ENCODE measurements at regions not wholly inside any gene's neighbourhood (a gene's known extent, or its start where the extent isn't known, plus 50 kb on each side); places are given as distances from the start of the nearest gene placed in this dataset.
"Not testable (repeated sequence)": the region's sequence is repeated elsewhere in the genome, so short reads cannot be mapped to it uniquely, and the experiment has no call there.

GRCh38 chr2:144724460-144724859 is 204.5 kb upstream of the ZEB2 start:
- not testable (repeated sequence) for H3K27me3 ChIP-seq (ENCODE audit: control insufficient read depth, insufficient read depth, low read length); H3K9ac ChIP-seq (ENCODE audit: low read depth, low read length); H3K9me3 ChIP-seq (replicated peaks; ENCODE audit: low read length); H3K4me2 ChIP-seq (ENCODE audit: low read length); H3K4me1 ChIP-seq (ENCODE audit: control insufficient read depth, insufficient read depth, low read length); H3K36me3 ChIP-seq (ENCODE audit: insufficient read depth, low read length); H3K4me3 ChIP-seq (ENCODE audit: low read length)

- Histone ChIP-seq H3K9me3 (replicated peaks; ENCODE audit: low read length) (no peaks in the 10 kb centered on the region), H3K36me3 (ENCODE audit: insufficient read depth, low read length) (no peaks in the 10 kb centered on the region), H3K27me3 (ENCODE audit: control insufficient read depth, insufficient read depth, low read length) (no peaks in the 10 kb centered on the region)
Measured at GRCh38 chr2:144718376-144718775, 198.5 kb upstream of the ZEB2 start.

DNA sequence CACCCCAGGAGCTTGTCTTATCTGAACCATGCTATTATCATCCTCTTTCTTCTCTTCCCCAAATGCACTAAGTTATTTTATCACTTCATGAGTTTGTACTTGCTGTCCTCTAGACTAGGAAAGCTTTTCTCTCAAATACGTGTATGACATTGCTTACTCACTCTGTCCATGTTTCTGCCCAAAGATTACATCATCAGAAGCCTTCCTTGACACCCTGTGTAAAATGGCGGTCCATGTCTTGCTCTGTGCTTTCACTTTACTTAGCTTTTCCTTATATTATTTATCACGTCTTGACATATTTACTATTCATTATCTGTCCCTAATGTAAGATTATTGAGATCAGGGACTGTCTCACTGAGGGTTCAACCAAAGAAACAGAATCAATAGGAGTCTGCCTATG is 196.1 kb upstream of the ZEB2 start:
- Histone ChIP-seq H3K36me3 (ENCODE audit: insufficient read depth, low read length) (no peaks in the 10 kb centered on the region), H3K27me3 (ENCODE audit: control insufficient read depth, insufficient read depth, low read length) (no peaks in the 10 kb centered on the region), H3K4me3 (ENCODE audit: low read length) (no peak overlapping the region), H3K9me3 (replicated peaks; ENCODE audit: low read length) (no peaks in the 10 kb centered on the region), H3K4me2 (ENCODE audit: low read length) (no peak overlapping the region), H3K9ac (ENCODE audit: low read depth, low read length) (no peak overlapping the region), H3K4me1 (ENCODE audit: control insufficient read depth, insufficient read depth, low read length) (no peaks in the 10 kb centered on the region)

More at GRCh38 chr2:144718376-144718775, 198.5 kb upstream of the ZEB2 start:
- Histone ChIP-seq H3K9ac (ENCODE audit: low read depth, low read length) (no peak overlapping the region), H3K4me2 (ENCODE audit: low read length) (no peak overlapping the region), H3K4me3 (ENCODE audit: low read length) (no peak overlapping the region), H3K4me1 (ENCODE audit: control insufficient read depth, insufficient read depth, low read length) (no peaks in the 10 kb centered on the region)

- H3K4me2 ChIP-seq (ENCODE audit: low read length) = no peak overlapping the region
- no peak overlapping the region for H3K9ac ChIP-seq (ENCODE audit: low read depth, low read length)
- no peak overlapping the region for H3K4me3 ChIP-seq (ENCODE audit: low read length)
- H3K9me3 ChIP-seq (replicated peaks; ENCODE audit: low read length) = no peaks in the 10 kb centered on the region
- no peaks in the 10 kb centered on the region for H3K36me3 ChIP-seq (ENCODE audit: insufficient read depth, low read length)
- no peaks in the 10 kb centered on the region for H3K27me3 ChIP-seq (ENCODE audit: control insufficient read depth, insufficient read depth, low read length)
- no peaks in the 10 kb centered on the region for H3K4me1 ChIP-seq (ENCODE audit: control insufficient read depth, insufficient read depth, low read length)
Measured at GRCh38 chr2:144713410-144713809, 193.5 kb upstream of the ZEB2 start.

- Histone ChIP-seq H3K27me3 (ENCODE audit: control insufficient read depth, insufficient read depth, low read length) (no peaks in the 10 kb centered on the region), H3K36me3 (ENCODE audit: insufficient read depth, low read length) (no peaks in the 10 kb centered on the region), H3K9ac (ENCODE audit: low read depth, low read length) (no peak overlapping the region), H3K4me2 (ENCODE audit: low read length) (no peak overlapping the region), H3K9me3 (replicated peaks; ENCODE audit: low read length) (no peaks in the 10 kb centered on the region), H3K4me1 (ENCODE audit: control insufficient read depth, insufficient read depth, low read length) (no peaks in the 10 kb centered on the region), H3K4me3 (ENCODE audit: low read length) (no peak overlapping the region)
Measured at GRCh38 chr2:144712550-144712940, 192.6 kb upstream of the ZEB2 start.

GRCh38 chr2:144711630-144712549 is 192.0 kb upstream of the ZEB2 start:
- H3K9ac ChIP-seq (ENCODE audit: low read depth, low read length) = no peak overlapping the region
- H3K4me2 ChIP-seq (ENCODE audit: low read length) = no peak overlapping the region
- H3K4me1 ChIP-seq (ENCODE audit: control insufficient read depth, insufficient read depth, low read length) = no peaks in the 10 kb centered on the region
- H3K36me3 ChIP-seq (ENCODE audit: insufficient read depth, low read length) = no peaks in the 10 kb centered on the region
- no peaks in the 10 kb centered on the region for H3K9me3 ChIP-seq (replicated peaks; ENCODE audit: low read length)
- H3K27me3 ChIP-seq (ENCODE audit: control insufficient read depth, insufficient read depth, low read length) = no peaks in the 10 kb centered on the region
- no peak overlapping the region for H3K4me3 ChIP-seq (ENCODE audit: low read length)

DNA sequence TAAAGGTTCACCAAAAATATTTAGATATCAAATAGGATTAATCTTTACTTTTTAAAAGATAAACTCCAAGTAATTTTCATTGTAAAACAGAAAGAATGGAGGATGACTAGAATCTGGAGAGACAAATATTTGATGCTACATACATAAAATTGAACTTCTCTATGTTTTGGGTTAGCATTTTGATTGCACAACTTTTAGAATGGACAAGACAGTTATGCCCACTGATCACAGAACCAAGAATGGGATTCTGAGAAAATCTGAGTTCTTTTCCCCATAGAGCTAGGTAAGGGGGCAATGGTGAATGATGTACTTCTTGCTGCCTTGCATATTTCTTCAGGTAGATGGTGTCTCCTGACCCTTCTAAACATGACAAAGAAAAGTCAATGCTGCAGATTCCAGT is 191.2 kb upstream of the ZEB2 start:
- Histone ChIP-seq H3K4me1 (ENCODE audit: control insufficient read depth, insufficient read depth, low read length) (no peaks in the 10 kb centered on the region), H3K27me3 (ENCODE audit: control insufficient read depth, insufficient read depth, low read length) (no peaks in the 10 kb centered on the region), H3K4me2 (ENCODE audit: low read length) (no peak overlapping the region), H3K36me3 (ENCODE audit: insufficient read depth, low read length) (no peaks in the 10 kb centered on the region), H3K4me3 (ENCODE audit: low read length) (no peak overlapping the region), H3K9ac (ENCODE audit: low read depth, low read length) (no peak overlapping the region), H3K9me3 (replicated peaks; ENCODE audit: low read length) (no peaks in the 10 kb centered on the region)

DNA sequence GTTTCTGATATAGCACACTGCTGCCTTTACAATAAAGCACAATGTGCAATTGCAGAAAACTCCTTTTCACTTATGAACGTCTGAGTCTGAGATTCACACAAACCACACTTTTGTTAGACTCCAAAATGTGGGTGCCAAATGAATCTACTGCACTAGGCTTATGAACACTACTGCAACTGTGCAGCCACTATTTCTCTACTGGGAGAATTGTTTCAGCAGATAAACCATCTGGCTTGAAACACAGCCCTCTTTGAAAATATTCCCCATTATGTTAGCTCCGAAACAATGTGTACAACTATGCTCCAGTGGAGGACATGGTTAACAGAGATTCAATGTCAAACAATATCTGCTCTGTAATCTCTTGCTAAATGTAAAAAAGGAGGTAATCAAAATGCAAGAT is 188.7 kb upstream of the ZEB2 start:
- Histone ChIP-seq H3K4me2 (ENCODE audit: low read length) (no peak overlapping the region), H3K9ac (ENCODE audit: low read depth, low read length) (no peak overlapping the region), H3K36me3 (ENCODE audit: insufficient read depth, low read length) (no peaks in the 10 kb centered on the region), H3K4me3 (ENCODE audit: low read length) (no peak overlapping the region), H3K27me3 (ENCODE audit: control insufficient read depth, insufficient read depth, low read length) (no peaks in the 10 kb centered on the region), H3K4me1 (ENCODE audit: control insufficient read depth, insufficient read depth, low read length) (peaks cover 9% of the 10 kb centered on the region), H3K9me3 (replicated peaks; ENCODE audit: low read length) (no peaks in the 10 kb centered on the region)

GRCh38 chr2:144707736-144708326 is 187.9 kb upstream of the ZEB2 start:
- Histone ChIP-seq H3K36me3 (ENCODE audit: insufficient read depth, low read length) (no peaks in the 10 kb centered on the region), H3K9ac (ENCODE audit: low read depth, low read length) (no peak overlapping the region), H3K27me3 (ENCODE audit: control insufficient read depth, insufficient read depth, low read length) (no peaks in the 10 kb centered on the region), H3K4me2 (ENCODE audit: low read length) (no peak overlapping the region), H3K4me3 (ENCODE audit: low read length) (no peak overlapping the region), H3K9me3 (replicated peaks; ENCODE audit: low read length) (no peaks in the 10 kb centered on the region), H3K4me1 (ENCODE audit: control insufficient read depth, insufficient read depth, low read length) (peaks cover 9% of the 10 kb centered on the region)

DNA sequence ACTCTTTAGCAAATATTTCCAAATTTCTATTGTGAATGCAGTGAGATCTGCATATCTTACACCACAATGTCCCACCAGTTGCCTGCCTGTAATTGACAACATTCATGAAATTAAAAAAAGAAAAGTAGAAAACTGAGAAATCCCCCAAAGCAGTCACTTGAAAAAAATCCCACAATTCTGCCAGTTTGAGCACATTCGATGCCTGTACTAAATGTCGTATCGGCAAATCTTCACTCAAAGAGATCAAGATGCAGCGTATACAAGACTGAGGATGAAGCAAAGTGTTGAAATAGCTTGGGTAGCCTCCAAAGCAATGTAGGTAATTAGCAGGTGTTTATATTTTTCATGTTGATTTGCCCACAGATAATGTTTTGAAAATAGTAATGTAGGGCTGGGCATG is 186.7 kb upstream of the ZEB2 start:
- Histone ChIP-seq H3K36me3 (ENCODE audit: insufficient read depth, low read length) (no peaks in the 10 kb centered on the region), H3K9me3 (replicated peaks; ENCODE audit: low read length) (no peaks in the 10 kb centered on the region), H3K9ac (ENCODE audit: low read depth, low read length) (no peak overlapping the region), H3K4me3 (ENCODE audit: low read length) (no peak overlapping the region), H3K27me3 (ENCODE audit: control insufficient read depth, insufficient read depth, low read length) (no peaks in the 10 kb centered on the region), H3K4me2 (ENCODE audit: low read length) (no peak overlapping the region), H3K4me1 (ENCODE audit: control insufficient read depth, insufficient read depth, low read length) (peaks cover 9% of the 10 kb centered on the region)

DNA sequence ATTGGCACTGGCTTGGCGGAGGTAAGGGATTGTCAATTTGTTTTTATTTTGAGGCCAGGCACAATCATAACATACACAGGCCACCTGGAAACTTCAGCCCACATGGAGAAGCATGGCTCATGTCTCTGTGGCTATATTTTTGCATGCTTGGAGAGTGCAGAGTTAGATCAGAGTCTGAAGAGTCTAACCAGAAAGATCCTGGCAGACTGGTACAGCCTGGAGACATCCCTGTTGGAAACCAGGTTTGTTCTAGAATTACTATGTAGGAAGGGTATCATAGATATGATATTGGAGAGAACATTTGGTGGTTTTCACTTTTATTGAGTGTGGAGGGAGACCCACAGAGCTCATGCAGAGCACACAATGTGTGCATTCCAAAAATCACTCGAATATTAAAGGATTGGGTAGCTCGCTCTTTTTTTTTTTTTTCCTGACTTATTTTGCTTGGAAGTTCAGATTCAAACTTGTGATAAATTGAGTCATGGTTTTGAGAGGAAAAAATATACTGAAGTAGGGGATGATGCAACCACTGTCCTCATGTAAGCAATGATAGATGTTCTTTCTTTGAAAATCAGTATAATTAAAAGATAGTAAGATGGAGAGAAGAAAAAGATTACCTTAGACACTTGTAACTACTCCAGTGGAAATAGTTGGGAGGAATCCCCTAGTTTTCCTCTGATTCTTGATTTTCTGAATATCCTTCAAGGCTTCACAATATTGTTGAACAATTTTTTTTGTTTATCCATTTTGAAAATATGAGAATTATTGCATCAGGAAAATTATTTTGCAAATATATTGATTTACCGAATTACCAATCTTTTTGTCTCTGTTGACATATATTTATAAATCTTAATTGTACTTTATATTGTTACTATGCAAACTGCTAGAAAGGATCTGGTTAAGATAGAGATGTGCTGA is 185.7 kb upstream of the ZEB2 start:
- Histone ChIP-seq H3K36me3 (ENCODE audit: insufficient read depth, low read length) (no peaks in the 10 kb centered on the region), H3K9ac (ENCODE audit: low read depth, low read length) (no peak overlapping the region), H3K4me3 (ENCODE audit: low read length) (no peak overlapping the region)

More for the DNA sequence above, 185.7 kb upstream of the ZEB2 start:
- Histone ChIP-seq H3K4me2 (ENCODE audit: low read length) (peak overlapping the region; percentile 25), H3K9me3 (replicated peaks; ENCODE audit: low read length) (no peaks in the 10 kb centered on the region), H3K4me1 (ENCODE audit: control insufficient read depth, insufficient read depth, low read length) (peaks cover 9% of the 10 kb centered on the region), H3K27me3 (ENCODE audit: control insufficient read depth, insufficient read depth, low read length) (no peaks in the 10 kb centered on the region)

All from skeletal muscle satellite cell (primary cell).